DMS153 treated with DMSO at 0.1 percent for 48 hours (cell line): ENCODE measurements at regions not wholly inside any gene's neighbourhood (a gene's known extent, or its start where the extent isn't known, plus 50 kb on each side); places are given as distances from the start of the nearest gene placed in this dataset.
"Not testable (repeated sequence)": the region's sequence is repeated elsewhere in the genome, so short reads cannot be mapped to it uniquely, and the experiment has no call there.

ENCODE experiments used
- DNase-seq: peaks from one replicate; lab custom pipeline; 2025; ENCODE audit not compliant: unreplicated experiment; lab: John Stamatoyannopoulos, UW

DNA sequence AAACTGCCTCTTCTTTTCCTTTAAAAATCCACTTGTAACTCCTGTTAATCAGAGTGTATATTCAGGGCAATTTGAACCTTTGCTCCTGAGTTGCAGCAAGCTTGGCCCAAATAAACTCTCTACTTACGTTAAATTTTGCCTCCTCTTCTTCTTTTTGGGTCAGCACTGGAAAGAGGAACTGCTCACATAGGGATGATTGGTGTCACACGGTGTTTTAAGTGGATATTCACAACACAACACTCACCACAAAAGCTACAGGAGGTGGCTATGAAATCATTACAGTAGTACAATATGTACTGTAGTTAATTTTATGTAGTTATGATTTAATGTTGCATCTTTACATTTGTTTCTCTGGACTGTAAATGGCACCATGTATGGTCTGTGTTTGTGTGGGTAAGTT is 96.8 kb upstream of the DOCK9 start:
- no peak for DNase-seq

GRCh38 chr13:99075268-99076191 is 97.7 kb upstream of the DOCK9 start:
- no peak for DNase-seq

DNA sequence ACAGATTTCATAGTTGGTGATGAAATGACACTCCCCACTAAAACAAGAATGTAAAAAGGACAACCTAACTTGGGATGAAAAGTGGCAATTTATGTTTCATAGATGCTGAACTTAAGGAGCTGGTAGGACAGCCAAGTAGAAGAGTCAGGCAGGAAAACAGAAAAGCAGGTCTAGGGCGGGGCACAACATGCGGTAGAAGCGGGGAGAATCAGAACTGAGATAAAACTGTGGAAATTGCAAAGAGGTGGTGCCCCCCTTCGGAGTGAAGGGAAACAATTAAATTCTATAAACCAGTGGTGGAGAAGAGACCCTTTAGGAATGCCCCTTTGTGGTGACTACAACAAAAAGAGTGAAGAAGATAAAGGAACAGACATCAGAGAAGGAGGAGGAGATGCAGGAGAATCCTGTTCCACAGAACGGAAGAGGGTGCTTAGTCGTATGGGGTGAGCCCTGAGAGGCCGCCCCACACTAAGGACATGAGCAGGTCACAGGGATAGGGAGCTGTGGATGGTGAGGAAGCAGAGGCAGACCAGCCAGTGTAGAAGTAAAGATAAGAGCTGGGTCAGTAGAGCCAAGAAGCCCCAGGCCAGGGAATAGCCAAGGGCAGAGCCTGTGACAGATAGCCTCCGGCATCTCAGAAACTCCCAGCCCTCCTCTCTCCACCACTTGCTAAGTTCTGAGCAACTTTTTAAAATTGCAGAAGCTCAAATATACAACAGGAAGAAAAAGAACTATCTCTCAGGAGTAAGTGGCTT is 100.3 kb upstream of the DOCK9 start:
- no peak for DNase-seq

GRCh38 chr13:99080131-99080530 is 102.3 kb upstream of the DOCK9 start:
- DNase-seq, result no peak

GRCh38 chr13:99083981-99084380 is 106.1 kb upstream of the DOCK9 start:
- DNase-seq, result peak; percentile 4

DNA sequence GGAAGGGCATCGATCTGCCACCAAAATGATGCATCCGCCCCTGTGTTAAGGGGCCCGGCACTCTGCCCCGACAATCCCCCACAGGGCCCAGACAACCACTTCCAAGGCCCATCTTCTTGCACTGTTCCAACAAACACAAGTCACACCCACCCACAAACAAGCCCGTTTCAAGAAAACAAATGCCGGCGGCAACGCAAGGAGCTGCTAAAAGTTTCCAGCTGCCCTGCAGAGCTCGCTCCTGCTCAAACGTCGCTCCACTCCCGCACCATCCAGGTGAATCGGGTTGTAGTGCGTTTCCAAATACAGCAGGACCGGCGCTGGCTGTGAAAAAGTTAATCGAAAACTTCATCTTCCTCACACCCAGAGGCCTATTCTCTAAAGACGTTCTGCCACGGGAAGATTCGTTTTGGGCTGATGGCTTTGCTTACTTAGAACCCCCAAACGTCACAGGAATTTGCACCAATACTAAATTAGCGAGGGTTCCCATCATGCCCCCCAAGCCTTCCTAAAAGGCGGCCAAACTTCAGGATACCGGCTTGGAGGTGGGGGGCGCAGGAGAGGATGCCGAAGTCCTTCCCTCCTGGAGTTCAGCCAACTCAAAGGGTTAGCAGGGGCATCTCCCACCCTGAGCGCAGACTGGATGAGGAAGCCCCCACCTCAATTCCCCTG is 107.4 kb upstream of the DOCK9 start:
- DNase-seq, result no peak

GRCh38 chr13:99085808-99086266 is 108.0 kb upstream of the DOCK9 start:
- DNase-seq, result no peak

- peak; percentile 34 for DNase-seq
Observed at GRCh38 chr13:99086267-99087097, 108.6 kb upstream of the DOCK9 start.

- DNase-seq, result peak; percentile 77
Observed at GRCh38 chr13:99087098-99087953, 109.5 kb upstream of the DOCK9 start.

DNA sequence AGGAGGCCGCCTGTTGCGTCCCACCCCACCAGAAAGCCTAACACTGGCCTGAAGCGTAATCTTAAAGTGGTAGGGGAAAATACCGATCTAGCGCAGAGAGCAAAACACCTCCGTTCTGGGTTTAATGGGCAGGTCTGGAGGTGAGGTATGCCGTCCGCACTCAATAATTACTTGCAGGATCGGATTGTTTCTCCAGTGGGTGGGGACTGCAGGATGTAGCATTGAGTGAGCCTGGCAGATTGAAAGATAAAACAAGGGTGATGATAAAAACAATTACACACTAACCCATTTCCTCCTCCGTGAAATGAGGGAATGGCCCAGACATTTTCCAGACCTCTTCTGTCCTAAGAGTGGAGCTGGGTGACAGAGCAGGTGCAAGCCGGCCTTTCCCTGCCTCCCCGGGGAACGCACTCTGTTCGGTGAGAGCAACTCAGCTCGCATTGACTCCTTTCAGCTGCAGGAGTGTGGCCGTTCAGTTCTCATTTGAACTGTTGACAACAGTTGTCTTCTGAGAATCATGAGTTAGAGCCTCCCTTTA is 110.2 kb upstream of the DOCK9 start:
- peak; percentile 77 for DNase-seq

GRCh38 chr13:99093997-99094396 is 106.7 kb upstream of the UBAC2 start:
- DNase-seq, result no peak

- DNase-seq, result not testable (repeated sequence)
Observed at GRCh38 chr13:99101831-99102230, 98.8 kb upstream of the UBAC2 start.

GRCh38 chr13:99103536-99103935 is 97.1 kb upstream of the UBAC2 start:
- DNase-seq, result no peak

- DNase-seq, result no peak
Observed at GRCh38 chr13:99104396-99104795, 96.3 kb upstream of the UBAC2 start.

- DNase-seq, result no peak
Observed at GRCh38 chr13:99105160-99105559, 95.5 kb upstream of the UBAC2 start.

DNA sequence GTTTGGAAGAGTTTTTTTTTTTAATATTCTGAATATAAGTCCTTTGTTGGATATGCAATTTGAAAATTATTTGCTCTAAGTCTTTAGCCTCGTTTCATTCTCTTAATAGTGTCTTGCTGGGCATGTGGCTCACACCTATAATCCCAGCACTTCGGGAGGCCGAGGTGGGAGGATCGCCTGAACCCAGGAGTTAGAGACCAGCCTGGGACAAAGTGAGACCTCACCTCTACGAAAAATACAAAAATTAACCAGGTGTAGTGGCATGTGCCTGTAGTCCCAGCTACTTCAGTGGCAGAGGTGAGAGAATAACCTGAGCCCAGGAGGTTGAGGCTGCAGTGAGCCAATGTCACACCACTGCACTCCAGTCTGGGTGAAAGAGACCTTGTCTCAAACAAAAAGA is 87.3 kb upstream of the UBAC2 start:
- no peak for DNase-seq

DNA sequence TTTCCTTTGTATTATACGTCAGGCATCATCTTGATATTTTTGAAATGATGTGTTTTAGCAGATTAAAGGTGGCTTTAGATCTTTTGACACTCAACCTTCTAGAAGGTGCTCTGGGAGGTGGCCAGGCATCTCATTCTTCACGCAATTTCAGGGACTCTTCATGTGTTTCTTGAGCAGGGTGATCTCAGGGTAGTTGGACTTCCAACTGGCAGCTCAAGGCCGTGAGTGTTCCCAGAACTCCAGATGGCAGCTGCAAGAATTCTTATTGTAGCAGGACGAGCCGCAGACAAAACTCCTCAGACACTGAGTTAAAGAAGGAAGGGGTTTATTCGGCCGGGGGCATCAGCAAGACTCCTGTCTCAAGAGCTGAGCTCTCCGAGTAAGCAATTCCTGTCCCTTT is 82.5 kb upstream of the UBAC2 start:
- DNase-seq, result no peak

- no peak for DNase-seq
Observed at GRCh38 chr13:99119656-99120055, 81.0 kb upstream of the UBAC2 start.

DNA sequence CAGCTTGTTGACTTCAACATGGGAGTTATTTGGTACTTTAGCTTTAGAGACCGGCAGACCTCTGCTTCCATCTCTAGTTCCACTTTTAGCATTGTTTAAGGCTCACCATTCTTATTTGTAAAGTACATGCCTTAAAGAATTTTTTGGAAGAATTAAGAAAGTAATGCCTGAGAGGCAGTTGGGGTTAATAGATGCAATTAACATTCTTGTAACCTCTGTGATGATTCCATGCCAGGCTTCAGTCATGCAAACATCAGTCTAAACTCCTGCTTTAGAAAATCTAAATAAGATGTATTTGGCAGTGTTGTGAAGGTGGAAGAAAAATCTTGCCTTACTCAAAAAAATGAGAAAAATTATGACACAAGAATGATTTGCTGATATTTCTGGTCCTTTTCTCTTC is 79.9 kb upstream of the UBAC2 start:
- no peak for DNase-seq
